Cardiac septum (tissue), 1 donor: ENCODE measurements at regions not wholly inside any gene's neighbourhood (a gene's known extent, or its start where the extent isn't known, plus 50 kb on each side); places are given as distances from the start of the nearest gene placed in this dataset.

Source experiments
- DNase-seq: peaks from one replicate; pipeline ENCODE4 v3.0.0-alpha.2; 2020; ENCODE audit warnings: low spot score
- intact Hi-C: fragments of 100-400 bp; cut with DNase I; formaldehyde crosslinking; loops from one replicate; pipeline ENCODE4 v1.14.0; 2022
- donor health status: DM: no; HTN: no; CAD: no.

DNA sequence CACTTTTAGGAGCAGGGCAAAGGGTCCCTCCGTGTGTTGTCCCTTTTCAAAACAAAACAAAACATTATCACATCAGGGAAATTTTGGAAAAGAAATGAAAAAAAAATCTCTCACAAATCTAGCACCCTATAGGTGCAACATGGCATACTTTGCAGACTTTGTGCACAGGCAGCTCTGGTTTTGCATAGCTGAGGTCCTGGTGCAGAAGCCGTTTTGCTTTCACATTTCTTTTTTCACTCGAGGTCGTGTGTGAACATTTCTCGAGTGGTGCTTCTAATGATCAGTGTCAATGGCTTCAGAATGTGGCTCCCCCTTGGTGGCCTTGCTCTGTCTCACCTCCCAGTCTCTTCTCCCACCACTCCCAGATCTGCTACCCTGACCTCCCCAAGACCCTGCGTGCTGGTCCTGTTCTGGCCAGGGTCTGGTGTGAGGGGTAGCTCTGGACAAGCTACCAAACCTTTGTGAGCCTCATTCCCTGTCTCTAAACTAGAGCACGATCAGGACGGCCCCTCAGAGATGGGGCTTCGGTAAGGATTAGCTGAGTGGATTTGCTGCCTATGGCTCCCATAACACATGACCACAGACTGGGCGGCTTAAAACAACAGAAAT is 258.0 kb downstream of the NSG2 start:
- DNase-seq = no peak

GRCh38 chr5:174305241-174305681 is 259.8 kb downstream of the NSG2 start:
- intact Hi-C loops = no loop called here
- DNase-seq = no peak

More for the DNA sequence above, 258.0 kb downstream of the NSG2 start:
- intact Hi-C loops = no loop called here

- intact Hi-C loops = no loop called here
- no peak for DNase-seq
Observed at GRCh38 chr5:174306345-174307030, 261.0 kb downstream of the NSG2 start.

GRCh38 chr5:174307031-174307408 is 261.5 kb downstream of the NSG2 start:
- DNase-seq = no peak
- intact Hi-C loops = no loop called here

- intact Hi-C loops = no loop called here
- DNase-seq = no peak
Observed at GRCh38 chr5:174307656-174308271, 262.3 kb downstream of the NSG2 start.

DNA sequence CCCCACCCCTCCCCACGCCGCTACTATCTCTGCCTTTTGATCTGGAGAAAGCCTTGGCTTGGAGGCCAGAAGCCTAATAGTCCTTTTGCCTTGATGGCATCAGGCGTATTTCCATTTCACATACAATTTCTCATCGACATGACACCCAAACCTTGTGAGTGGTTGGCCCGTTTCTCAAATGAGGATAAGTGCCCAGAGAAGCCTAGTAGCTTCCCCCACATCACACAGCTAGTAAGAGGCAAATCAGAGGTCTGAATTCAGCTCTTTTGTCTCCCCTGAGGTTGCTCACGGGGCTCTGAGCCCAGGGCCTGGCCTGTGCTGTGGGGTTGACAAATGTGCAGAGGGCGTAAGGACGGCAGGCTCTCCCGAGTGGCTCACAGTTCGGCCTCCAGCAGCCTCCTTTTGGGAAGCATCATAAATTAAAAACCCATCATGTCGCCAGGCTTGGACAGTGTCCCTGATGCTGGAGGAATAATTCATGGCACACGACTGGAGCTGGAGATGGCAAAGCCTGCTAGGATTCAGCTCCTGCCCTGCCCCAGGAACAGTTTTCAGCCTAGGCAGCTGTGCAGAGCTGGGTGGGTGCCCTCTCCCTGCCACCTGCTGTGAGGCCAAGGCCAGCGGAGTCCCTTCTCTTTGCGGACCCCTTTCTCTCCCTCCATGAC is 263.8 kb downstream of the NSG2 start:
- intact Hi-C loops = no loop called here
- no peak for DNase-seq

- intact Hi-C loops = loop anchor here (5.0 kb wide), 2 partner anchors 78 to 693 kb away; partner anchors contain the start of gene BOD1
- DNase-seq = no peak
Observed at GRCh38 chr5:174310243-174310642, 264.7 kb downstream of the NSG2 start.

- DNase-seq = no peak
- intact Hi-C loops = loop anchor here (5.0 kb wide), 2 partner anchors 78 to 693 kb away; partner anchors contain the start of gene BOD1
Observed at GRCh38 chr5:174310706-174311105, 265.2 kb downstream of the NSG2 start.

DNA sequence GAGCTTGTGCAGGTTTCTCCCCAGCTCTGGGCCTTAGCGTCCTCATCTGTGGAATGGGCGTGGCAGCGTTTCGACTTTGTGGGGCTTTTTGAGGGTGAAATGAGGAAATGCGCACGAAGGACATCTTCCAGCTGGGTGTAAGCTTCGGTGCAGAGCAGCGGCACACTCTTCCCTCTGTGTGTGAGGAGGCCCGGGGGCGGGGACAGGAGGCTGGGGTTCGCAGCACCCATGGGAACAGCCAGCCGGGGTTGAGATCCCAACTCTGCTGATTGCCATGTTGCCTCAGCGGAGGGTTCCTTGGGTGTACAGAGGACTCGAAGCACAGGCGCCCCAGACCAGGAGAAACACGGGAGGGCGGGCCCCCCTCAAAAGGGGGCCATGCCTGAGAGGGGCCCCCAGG is 265.6 kb downstream of the NSG2 start:
- intact Hi-C loops = loop anchor here (5.0 kb wide), 2 partner anchors 79 to 694 kb away; partner anchors contain the start of gene BOD1
- DNase-seq = no peak

GRCh38 chr5:174311531-174312269 is 266.2 kb downstream of the NSG2 start:
- no peak for DNase-seq
- intact Hi-C loops = loop anchor here (5.0 kb wide), 2 partner anchors 79 to 694 kb away; partner anchors contain the start of gene BOD1

DNA sequence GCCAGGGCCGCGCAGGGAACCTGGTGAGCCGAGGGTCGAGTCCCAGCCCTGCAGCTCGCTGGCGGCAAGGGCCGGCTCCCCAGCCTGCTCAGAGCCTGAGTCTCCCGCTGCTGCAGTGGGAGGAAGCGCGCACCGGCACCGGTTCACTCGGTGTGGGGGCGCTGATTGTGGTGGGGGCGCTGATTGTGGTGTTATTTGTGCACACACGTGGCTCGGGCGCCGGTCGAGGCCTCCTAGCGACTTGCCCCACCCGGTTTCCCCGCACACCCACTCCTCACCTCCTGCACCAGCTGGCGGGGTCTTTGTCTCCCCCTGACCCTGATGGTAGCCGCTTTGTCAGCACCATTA is 266.7 kb downstream of the NSG2 start:
- intact Hi-C loops = loop anchor here (5.0 kb wide), 2 partner anchors 80 to 695 kb away; partner anchors contain the start of gene BOD1
- no peak for DNase-seq

DNA sequence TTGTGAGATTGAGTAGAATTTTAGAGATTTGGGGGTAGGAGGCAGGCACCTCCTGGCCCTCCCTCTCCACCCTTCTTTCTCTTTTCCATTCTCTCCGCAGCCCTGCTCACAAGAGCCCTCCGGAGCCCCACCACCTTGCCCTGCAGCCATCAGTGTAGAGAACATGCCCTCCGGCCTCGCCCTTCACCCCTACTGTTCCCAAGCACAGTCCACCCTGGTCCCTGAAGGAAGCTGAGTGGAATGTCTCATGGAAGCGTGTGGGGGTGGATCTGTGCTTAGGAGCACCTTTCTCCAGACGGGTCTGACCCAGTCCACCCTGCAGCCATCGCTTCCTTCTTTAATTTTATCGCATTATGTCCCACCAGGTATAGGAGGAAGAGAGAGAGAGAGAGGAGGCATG is 267.1 kb downstream of the NSG2 start:
- no peak for DNase-seq
- intact Hi-C loops = loop anchor here (5.0 kb wide), 2 partner anchors 80 to 695 kb away; partner anchors contain the start of gene BOD1

GRCh38 chr5:174313615-174314014 is 268.1 kb downstream of the NSG2 start:
- no peak for DNase-seq
- intact Hi-C loops = loop anchor here (5.0 kb wide), 2 partner anchors 81 to 696 kb away; partner anchors contain the start of gene BOD1

- intact Hi-C loops = loop anchor here (5.0 kb wide), 2 partner anchors 82 to 697 kb away; partner anchors contain the start of gene BOD1
- DNase-seq = no peak
Observed at GRCh38 chr5:174314261-174314660, 268.8 kb downstream of the NSG2 start.

DNA sequence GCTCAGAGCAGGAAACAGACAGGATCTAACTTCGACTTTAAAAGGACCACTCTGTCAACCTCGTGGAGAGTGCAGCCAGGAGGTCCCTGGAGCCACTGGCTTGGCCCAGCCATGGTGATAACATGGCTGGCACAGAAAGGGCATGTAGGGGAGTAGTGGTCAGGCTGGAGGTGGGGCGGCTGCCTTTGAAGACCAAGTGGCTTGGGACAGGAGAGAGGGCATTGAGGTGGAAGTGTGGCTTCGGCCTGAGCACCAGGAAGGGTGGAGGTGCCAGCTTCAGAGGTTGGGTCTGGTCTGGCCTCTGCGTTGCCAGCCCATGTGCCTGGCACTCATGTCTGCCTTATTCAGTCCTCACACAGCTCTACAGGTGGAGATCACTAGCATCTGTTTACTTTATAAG is 270.0 kb downstream of the NSG2 start:
- DNase-seq = no peak
- intact Hi-C loops = no loop called here

DNA sequence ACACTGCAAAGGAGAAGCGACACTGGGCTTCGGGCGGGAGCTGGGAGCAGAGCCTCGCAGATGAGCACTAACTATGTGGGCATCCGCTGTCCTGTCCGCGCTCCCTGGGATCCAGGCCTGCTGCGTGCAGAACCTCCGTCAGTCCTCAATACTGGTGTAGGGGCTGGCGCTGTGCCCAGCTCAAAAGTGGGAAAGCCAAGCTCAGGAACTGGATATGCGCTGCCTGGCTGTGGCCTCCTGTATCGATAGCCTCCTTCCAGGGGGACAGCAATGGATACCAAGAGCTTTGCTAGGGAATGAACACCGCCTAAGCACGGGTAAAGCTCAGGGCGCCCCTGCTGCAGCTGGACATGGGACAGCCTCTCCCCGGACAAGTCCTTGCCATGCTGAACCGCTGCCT is 270.4 kb downstream of the NSG2 start:
- intact Hi-C loops = loop anchor here (2.0 kb wide), 1 partner anchor 271 kb away; the partner anchor contains the start of gene NSG2
- no peak for DNase-seq

GRCh38 chr5:174316326-174316725 is 270.8 kb downstream of the NSG2 start:
- no peak for DNase-seq
- intact Hi-C loops = loop anchor here (2.0 kb wide), 1 partner anchor 272 kb away; the partner anchor contains the start of gene NSG2

DNA sequence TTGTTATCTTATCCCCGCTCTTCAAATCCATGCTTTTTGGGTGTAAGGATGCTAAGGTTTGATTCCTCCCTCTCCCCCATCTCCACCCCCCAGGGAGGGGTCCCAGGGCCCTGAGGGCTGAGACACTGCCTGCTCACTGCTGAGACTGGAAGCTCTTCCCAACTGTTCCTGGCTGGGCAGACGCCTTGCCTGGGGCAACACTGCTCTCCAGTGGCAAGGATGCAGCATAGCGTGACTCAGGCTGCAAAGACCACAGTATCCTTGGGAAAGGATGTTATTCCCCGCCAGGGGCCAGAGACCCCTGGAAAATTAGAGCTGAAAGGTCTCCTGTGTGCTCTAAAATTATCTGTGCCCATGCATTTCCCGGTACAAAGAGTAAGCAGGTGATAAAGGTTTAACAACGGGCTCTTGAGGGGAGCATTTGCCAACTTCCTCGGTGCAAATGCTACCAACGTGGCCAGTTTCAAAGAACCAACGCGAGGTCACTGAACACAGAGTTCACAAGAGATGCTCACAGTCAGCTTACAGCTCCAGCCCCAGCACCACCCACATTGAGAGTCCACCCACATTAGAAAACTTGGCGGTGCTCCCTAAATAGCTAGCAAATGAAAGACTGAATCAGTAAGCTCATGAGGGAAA is 271.9 kb downstream of the NSG2 start:
- intact Hi-C loops = loop anchor here (2.0 kb wide), 1 partner anchor 273 kb away; the partner anchor contains the start of gene NSG2
- peak; percentile 74 for DNase-seq

DNA sequence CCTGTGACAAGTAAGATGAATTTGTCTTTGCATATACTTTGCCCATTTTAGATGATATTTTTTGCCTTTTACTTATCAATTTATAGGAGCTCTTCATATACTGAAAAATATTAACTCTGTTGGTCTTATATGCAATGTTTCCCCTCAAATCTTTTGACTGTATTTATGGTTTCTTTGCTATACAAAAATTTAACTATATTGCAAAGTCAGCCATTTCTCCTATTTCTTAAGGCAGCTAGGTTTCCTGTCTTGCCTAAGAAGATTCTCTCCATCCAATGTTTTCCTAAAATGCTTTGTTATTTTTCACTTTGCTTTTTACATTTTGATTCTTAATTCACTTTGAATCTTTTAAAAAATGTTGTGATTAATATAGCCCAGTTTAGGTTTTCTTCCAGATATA is 273.1 kb downstream of the NSG2 start:
- intact Hi-C loops = no loop called here
- DNase-seq = no peak
